ENCODE measurements at regions not wholly inside any gene's neighbourhood (a gene's known extent, or its start where the extent isn't known, plus 50 kb on each side); places are given as distances from the start of the nearest gene placed in this dataset.

DNA sequence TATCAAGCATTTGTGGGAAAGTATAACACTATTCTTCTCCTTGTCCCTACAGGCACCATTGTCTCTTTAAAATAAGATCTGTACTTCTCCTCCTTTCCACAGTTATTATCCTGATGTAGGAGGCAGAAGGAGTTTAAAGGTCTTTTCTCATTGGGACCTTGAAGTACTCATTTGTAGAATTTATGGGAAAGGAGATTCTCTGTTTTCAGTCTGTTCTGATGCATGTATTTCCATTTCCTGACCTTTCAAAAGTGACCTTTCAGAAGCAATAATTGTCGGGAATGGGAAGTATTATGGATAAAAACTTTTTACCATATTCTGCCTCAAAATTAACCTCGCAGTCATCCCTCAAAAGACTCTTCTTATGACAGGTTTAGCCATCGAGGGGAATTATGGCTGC, 224.8 kb downstream of the CTH start:
- Mint-ChIP-seq H3K36me3 (no peaks in the 10 kb centered on the region), H3K4me3 (no peak overlapping the region), H3K9me3 (no peaks in the 10 kb centered on the region), H3K4me1 (ENCODE audit: low read depth) (no peaks in the 10 kb centered on the region), H3K27me3 (no peaks in the 10 kb centered on the region), H3K27ac (no peak overlapping the region)
- no peak for DNase-seq
- intact Hi-C loops (cut with micrococcal nuclease): no loop called here
- CTCF ChIA-PET: no interaction called here
- POLR2A ChIA-PET: no interaction called here

DNA sequence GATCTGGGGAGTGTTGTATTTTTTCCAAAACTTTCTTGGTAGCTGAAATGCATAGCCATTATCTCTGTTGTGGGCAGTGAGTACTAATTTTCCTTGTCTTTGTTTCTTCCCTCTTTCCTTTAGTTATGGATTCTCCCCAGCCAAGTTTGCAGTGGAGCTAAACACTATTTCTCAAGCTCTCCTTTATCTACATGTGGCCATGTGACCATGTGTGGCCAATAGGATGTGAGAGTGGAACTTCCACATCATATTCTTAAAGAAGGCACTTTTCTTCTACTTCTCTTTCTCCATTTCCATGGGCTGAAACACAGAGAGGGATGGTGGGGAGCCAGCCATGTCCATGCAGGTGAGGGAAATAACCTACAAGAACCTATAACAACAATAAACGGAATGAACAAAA, 230.8 kb downstream of the CTH start:
- Mint-ChIP-seq H3K9me3 (no peaks in the 10 kb centered on the region), H3K4me1 (ENCODE audit: low read depth) (no peaks in the 10 kb centered on the region), H3K27me3 (no peaks in the 10 kb centered on the region), H3K36me3 (no peaks in the 10 kb centered on the region), H3K4me3 (no peak overlapping the region), H3K27ac (no peak overlapping the region)
- ChIA-PET POLR2A (no interaction called here), CTCF (no interaction called here)
- DNase-seq: no peak
- intact Hi-C loops (cut with micrococcal nuclease): no loop called here

DNA sequence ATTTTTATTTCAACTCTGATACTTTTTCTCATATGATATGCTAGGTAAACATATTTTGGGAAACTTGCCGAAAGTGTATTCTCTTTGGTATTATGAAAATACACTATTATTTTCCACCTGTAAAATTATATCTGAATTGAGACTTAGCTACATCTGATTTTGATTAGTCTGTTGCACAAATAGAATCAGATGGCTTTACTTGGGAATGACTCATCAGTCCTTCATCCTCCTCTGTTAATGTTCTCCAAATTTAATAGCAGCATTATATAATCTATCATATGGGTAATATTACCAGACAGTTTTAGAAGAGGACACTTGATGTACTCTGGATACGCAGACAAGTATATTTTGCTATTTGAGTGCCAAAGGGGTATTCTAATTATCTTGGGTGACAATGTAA, 245.3 kb downstream of the CTH start:
- POLR2A ChIA-PET: no interaction called here
- Mint-ChIP-seq H3K9me3 (peaks cover 3% of the 10 kb centered on the region), H3K27ac (no peak overlapping the region), H3K4me3 (no peak overlapping the region), H3K36me3 (no peaks in the 10 kb centered on the region), H3K4me1 (ENCODE audit: low read depth) (no peaks in the 10 kb centered on the region), H3K27me3 (no peaks in the 10 kb centered on the region)
- intact Hi-C loops (cut with micrococcal nuclease): no loop called here
- CTCF ChIA-PET: no interaction called here
- DNase-seq: no peak

DNA sequence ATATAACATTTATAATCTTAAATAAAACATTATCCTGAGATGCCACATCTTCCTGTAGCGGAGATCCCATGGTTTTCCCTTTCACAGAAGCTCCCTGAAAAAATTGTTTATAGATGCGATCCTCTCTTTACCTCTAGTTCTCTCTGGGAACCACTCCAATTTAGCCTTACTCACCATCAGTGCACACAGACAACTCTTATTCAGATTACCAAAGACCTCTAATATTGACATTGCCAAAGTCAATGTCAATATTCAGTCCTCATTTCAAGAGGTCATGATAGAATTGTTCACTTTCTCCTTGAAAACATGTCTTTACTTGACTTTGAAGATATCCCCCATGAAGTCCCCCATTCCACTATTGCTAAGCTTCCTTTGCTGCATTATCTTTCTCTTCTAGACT, 248.8 kb downstream of the CTH start:
- POLR2A ChIA-PET: no interaction called here
- CTCF ChIA-PET: no interaction called here
- Mint-ChIP-seq H3K27me3 (no peaks in the 10 kb centered on the region), H3K36me3 (no peaks in the 10 kb centered on the region), H3K27ac (no peak overlapping the region), H3K4me3 (no peak overlapping the region), H3K9me3 (peaks cover 3% of the 10 kb centered on the region), H3K4me1 (ENCODE audit: low read depth) (no peaks in the 10 kb centered on the region)
- no peak for DNase-seq
- intact Hi-C loops (cut with micrococcal nuclease): no loop called here

DNA sequence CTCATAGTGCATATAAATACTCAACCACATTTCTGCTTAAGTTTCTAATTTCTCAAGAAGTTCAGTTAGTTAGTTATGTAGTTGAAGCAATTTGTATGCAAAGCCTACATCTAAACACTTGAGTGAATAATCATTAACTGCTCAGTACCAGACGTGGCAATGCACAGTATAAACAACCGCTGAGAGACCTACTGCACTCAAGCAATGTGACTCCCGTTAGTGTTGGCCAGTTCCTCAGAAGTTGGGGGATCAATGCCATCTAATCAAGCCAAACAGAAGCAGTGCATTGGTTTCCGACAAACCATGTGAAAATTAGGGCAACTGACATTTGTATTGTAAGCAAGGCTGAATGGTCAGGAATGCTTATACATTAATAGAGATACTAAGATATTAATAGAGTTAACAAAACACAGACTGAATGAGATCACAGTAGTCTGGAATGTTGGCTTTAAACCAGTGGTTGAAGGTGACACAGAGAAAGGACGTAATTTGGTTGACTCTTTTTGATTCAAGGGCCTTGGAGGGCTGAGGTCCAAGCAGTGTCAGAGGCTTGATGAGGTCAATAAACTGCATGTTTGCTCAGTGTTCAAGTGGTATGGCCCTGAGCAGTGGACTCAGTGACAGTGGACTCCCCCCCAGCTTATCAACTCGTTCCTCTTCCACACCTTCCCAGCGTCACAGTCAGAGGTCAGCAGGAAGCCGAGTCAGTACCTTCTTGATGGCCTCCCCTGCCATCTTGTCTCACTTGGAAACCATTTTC, 255.5 kb downstream of the CTH start:
- H3K4me3 Mint-ChIP-seq: no peak overlapping the region
- ChIA-PET POLR2A (no interaction called here), CTCF (no interaction called here)
- H3K4me1 Mint-ChIP-seq (ENCODE audit: low read depth): no peaks in the 10 kb centered on the region
- no peak overlapping the region for H3K27ac Mint-ChIP-seq
- no peaks in the 10 kb centered on the region for H3K27me3 Mint-ChIP-seq
- intact Hi-C loops (cut with micrococcal nuclease): no loop called here
- H3K36me3 Mint-ChIP-seq: no peaks in the 10 kb centered on the region
- H3K9me3 Mint-ChIP-seq: no peaks in the 10 kb centered on the region
- DNase-seq: no peak

DNA sequence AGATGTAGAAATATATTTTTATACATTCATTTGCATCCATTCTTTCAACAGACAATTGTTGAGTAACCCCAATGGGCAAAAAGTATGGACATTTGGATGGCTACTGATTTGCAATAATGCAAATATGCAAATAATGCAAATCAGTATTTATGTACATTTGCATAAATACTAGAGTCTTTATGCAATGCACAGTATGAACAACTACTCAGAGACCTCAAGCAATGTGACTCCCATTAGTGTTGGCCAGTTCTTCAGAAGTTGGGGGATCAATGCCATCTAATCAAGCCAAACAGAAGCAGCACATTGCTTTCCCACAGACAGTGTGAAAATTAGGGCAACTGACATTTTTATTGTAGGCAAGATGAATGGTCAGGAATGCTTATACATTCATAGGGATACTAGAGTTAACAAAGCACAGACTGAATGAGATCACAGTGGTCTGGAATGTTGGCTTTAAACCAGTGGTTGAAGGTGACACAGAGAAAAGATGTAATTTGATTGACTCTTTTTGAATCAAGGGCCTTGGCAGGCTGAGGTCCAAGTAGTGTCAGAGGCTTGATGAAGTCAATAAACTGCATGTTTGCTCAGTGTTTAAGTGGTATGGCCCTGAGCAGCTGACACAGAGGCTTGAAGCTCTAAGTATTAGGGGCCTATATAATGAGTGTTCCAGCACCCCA, 256.6 kb downstream of the CTH start:
- intact Hi-C loops (cut with micrococcal nuclease): no loop called here
- Mint-ChIP-seq H3K4me1 (ENCODE audit: low read depth) (no peaks in the 10 kb centered on the region), H3K27me3 (no peaks in the 10 kb centered on the region), H3K9me3 (no peaks in the 10 kb centered on the region), H3K27ac (no peak overlapping the region), H3K36me3 (no peaks in the 10 kb centered on the region), H3K4me3 (no peak overlapping the region)
- ChIA-PET CTCF (no interaction called here), POLR2A (no interaction called here)
- DNase-seq: no peak

DNA sequence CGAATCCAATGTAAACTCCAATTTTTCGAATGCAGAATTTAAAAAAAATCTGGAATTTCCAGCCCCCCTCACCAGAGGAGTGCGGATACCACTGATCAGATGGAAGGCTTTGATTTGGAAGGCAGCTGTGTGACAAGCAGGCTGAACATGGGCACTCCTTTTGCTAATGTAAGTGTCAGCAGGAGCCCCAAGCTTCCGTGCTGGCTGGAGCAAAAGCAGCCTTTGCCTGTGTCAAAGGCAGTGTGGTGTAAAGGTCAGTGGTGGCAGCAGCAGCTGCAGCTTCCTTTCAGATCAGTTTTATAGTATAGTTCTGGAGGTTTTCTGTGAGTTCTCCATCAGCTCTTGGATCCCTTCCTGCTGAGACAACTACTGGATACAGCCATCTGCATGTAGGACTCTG, 259.9 kb downstream of the CTH start:
- Mint-ChIP-seq H3K36me3 (no peaks in the 10 kb centered on the region), H3K4me3 (no peak overlapping the region)
- POLR2A ChIA-PET: no interaction called here

DNA sequence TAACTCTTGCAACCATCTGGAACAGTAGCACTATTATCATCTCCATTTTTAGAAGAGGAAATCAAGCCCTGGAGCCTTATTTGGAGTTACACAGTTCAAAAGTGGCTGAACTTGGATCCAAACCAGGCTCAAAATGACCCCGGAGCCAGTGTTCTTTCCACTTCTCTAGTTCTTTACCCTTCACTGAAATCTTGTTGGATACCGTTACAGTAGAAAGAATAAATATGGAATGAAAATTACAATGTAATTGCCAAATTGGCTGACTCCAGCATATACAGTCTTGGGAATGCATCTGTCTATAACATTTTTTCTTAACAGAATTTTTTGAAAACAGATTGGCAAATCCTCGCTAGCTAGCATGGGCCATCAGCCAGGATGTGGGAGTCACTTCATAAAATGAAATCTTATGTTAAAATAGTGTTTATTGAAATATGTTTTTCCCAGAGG, 261.4 kb downstream of the CTH start:
- no peak for DNase-seq
- ChIA-PET CTCF (no interaction called here), POLR2A (no interaction called here)
- H3K27ac Mint-ChIP-seq: no peak overlapping the region
- no peaks in the 10 kb centered on the region for H3K36me3 Mint-ChIP-seq
- H3K27me3 Mint-ChIP-seq: peaks cover 2% of the 10 kb centered on the region
- no peaks in the 10 kb centered on the region for H3K4me1 Mint-ChIP-seq (ENCODE audit: low read depth)
- intact Hi-C loops (cut with micrococcal nuclease): no loop called here
- H3K4me3 Mint-ChIP-seq: no peak overlapping the region
- H3K9me3 Mint-ChIP-seq: no peaks in the 10 kb centered on the region

More for the DNA sequence above, 259.9 kb downstream of the CTH start:
- intact Hi-C loops (cut with micrococcal nuclease): no loop called here
- DNase-seq: no peak
- no peaks in the 10 kb centered on the region for H3K9me3 Mint-ChIP-seq
- no peak overlapping the region for H3K27ac Mint-ChIP-seq
- CTCF ChIA-PET: no interaction called here
- H3K27me3 Mint-ChIP-seq: peaks cover 2% of the 10 kb centered on the region
- H3K4me1 Mint-ChIP-seq (ENCODE audit: low read depth): no peaks in the 10 kb centered on the region

DNA sequence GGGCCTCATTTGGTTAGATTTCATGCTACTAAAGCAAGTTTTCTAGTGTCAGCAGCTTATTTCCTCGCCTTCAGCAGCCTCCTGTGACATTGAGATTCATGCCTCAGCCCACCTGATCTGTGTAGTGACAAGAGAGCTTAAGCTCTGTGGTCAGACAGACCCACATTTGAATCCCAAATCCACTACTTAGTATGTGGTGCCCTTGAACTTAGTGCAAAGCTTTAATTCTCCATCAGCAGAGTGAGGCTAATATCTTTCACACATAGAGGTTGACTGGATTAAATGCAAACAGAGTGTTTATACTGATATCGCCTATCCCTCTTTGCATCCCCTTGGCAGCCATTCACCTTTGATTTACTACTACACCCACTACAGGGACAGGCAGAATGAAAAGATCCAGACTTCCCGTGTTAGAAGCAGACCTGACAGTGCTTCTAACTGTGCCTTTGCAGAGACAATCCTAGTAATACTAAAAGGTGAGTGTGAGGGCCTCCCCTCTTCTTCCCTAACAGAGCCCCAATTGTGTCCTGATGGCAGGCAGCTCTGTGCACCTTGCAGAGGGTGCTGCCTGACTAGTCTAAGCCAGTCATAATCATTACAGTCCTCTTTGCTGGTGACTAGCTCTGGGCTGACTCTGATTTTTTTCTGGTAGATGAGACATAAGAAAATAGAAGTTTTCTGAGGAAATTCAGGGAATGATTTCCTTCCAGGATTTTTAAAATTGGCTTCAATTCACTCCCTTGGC, 264.0 kb downstream of the CTH start:
- ChIA-PET POLR2A (no interaction called here), CTCF (interaction anchor here (1.1 kb wide), 1 partner anchor 11 kb away, joined by 3 read pairs; no protein-coding TSS in a partner anchor)
- no peak overlapping the region for H3K4me3 Mint-ChIP-seq
- H3K4me1 Mint-ChIP-seq (ENCODE audit: low read depth): no peaks in the 10 kb centered on the region
- H3K36me3 Mint-ChIP-seq: no peaks in the 10 kb centered on the region
- DNase-seq: no peak
- no peak overlapping the region for H3K27ac Mint-ChIP-seq
- intact Hi-C loops (cut with micrococcal nuclease): no loop called here
- peaks cover 4% of the 10 kb centered on the region for H3K27me3 Mint-ChIP-seq
- H3K9me3 Mint-ChIP-seq: no peaks in the 10 kb centered on the region

DNA sequence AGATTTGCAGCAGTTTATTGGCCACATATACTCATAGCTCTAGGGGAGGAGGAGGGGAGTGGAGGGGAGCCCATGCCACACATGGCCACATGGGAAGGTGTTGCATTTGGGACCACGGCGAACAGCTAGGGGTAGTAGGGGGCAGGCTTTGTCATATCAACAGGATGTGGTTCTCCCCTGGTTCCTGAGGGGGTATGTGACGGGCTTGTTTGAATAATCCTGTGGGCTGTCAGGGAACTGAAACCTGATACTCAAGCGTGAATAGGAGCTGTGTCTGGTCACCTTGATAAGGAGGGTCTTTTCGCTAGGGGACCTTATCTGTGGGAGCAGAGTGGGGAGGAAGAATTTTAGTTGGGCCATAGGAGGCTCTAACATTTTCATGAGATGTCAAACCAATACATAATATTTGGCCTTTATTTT, 264.7 kb downstream of the CTH start:
- Mint-ChIP-seq H3K27ac (no peak overlapping the region), H3K4me1 (ENCODE audit: low read depth) (no peaks in the 10 kb centered on the region), H3K9me3 (no peaks in the 10 kb centered on the region), H3K36me3 (no peaks in the 10 kb centered on the region), H3K27me3 (peaks cover 4% of the 10 kb centered on the region), H3K4me3 (no peak overlapping the region)
- DNase-seq: no peak
- ChIA-PET POLR2A (no interaction called here), CTCF (interaction anchor here (1.7 kb wide), 1 partner anchor 10 kb away, joined by 5 read pairs; no protein-coding TSS in a partner anchor)
- intact Hi-C loops (cut with micrococcal nuclease): no loop called here

DNA sequence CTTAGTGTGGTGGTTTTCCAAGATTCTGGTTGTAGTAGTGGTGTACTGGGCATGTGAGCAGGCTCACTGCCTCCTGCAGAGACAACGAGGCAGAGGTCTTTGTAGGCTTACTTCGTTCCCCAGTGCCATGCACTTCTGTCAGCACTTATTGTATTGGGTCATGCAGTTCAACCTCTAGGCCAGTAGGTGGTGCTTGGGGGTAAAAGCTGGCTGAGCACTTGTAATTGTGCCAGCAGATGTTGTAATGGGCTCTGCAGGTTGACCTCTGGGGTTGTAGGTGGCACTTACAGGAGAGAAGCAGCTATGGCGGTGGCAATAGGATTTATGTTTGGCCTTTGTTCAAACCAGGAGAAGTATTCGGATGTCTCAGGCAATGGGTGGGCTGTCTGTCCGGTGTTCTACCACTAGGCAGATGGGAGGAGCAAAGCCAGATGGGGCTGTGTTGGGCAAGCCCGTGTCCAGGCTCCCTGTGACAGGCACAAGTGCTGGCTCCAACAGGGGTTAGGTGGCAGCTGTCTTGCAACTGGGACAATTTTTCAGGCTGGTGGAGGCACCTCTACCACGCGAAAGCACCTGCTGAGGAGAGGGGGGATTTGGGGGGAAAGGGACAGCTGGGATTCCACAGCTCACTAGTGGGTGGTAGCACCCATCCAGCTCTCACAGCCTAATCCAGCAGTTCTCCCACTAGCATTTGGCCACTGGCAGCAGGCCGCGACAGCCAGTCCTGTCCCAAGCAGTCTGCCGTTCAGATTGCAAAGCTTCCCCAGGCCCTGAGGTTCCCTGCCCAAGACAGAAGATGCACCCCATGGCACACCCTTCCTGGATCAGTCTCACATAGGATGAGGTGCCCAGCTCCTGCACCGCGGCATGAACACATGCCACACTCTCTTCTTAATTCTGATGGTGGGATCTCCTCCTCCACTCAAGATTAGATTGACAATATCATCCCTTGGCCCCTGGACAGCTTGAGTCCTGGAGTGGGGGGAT, 274.5 kb downstream of the CTH start:
- intact Hi-C loops (cut with micrococcal nuclease): loop anchor here (1.0 kb wide), 1 partner anchor 365 kb away; no protein-coding TSS in a partner anchor
- Mint-ChIP-seq H3K27ac (no peak overlapping the region), H3K4me3 (no peak overlapping the region), H3K27me3 (peaks cover 2% of the 10 kb centered on the region), H3K36me3 (no peaks in the 10 kb centered on the region), H3K4me1 (ENCODE audit: low read depth) (no peaks in the 10 kb centered on the region), H3K9me3 (no peaks in the 10 kb centered on the region)
- POLR2A ChIA-PET: interaction anchor here (0.6 kb wide), 1 partner anchor 1312 kb away, joined by 3 read pairs; no protein-coding TSS in a partner anchor
- CTCF ChIA-PET: interaction anchor here (0.7 to 3.9 kb wide), 5 partner anchors 9 to 364 kb away, joined by 3 to 24 read pairs (median 3); no protein-coding TSS in a partner anchor
- DNase-seq: peak; percentile 45

DNA sequence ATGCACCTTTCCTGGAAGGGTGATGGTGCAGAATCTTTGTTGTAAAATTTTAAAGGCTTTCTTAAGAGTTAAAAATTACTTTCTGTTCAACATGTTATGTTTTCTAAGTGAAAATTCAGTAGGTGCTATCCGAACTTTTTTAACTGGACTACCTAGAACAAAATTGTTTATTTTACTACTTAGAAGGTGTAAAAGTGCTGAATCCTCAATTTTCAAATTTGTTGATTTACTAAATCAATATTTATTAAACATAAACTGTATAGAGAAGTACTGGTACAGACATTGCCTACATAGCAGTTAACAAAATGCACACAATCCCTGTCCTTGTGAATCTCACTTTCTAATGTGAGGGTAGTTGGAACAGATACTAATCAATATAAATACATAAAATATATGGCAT, 277.5 kb downstream of the CTH start:
- H3K27me3 Mint-ChIP-seq: peaks cover 2% of the 10 kb centered on the region
- H3K4me3 Mint-ChIP-seq: no peak overlapping the region
- intact Hi-C loops (cut with micrococcal nuclease): no loop called here
- no peak overlapping the region for H3K27ac Mint-ChIP-seq
- POLR2A ChIA-PET: no interaction called here
- H3K4me1 Mint-ChIP-seq (ENCODE audit: low read depth): no peaks in the 10 kb centered on the region
- CTCF ChIA-PET: no interaction called here
- H3K36me3 Mint-ChIP-seq: no peaks in the 10 kb centered on the region
- no peak for DNase-seq
- H3K9me3 Mint-ChIP-seq: no peaks in the 10 kb centered on the region

Data from activated CD4-positive, alpha-beta memory T cell treated with anti-CD3 and anti-CD28 coated beads for 36 hours (primary cell).